Stimulated activated CD8-positive, alpha-beta memory T cell treated with anti-CD3 and anti-CD28 coated beads, Interleukin-2, amount 100 ng/mL, for 1 hour (primary cell): ENCODE measurements at regions not wholly inside any gene's neighbourhood (a gene's known extent, or its start where the extent isn't known, plus 50 kb on each side); places are given as distances from the start of the nearest gene placed in this dataset.

Source experiments
- DNase-seq, 2 donors: peaks; one replicate each; pipeline ENCODE4 v3.0.0-alpha.2; 2020; ENCODE audit warnings: low read depth in 2 of 2

GRCh38 chr14:89015016-89015415 is 190.6 kb downstream of the TTC8 start:
- no peak for DNase-seq

GRCh38 chr14:89017417-89017816 is 193.0 kb downstream of the TTC8 start:
- DNase-seq = no peak

- DNase-seq = no peak
Measured at GRCh38 chr14:89022274-89022673, 197.8 kb downstream of the TTC8 start.

- DNase-seq = no peak
Measured at GRCh38 chr14:89024691-89025090, 200.2 kb downstream of the TTC8 start.

GRCh38 chr14:89025561-89026236 is 201.2 kb downstream of the TTC8 start:
- no peak for DNase-seq

GRCh38 chr14:89027097-89027740 is 202.8 kb downstream of the TTC8 start:
- DNase-seq = peak; percentile 13 to 24

- no peak for DNase-seq
Measured at GRCh38 chr14:89028462-89029134, 204.1 kb downstream of the TTC8 start.

- no peak for DNase-seq
Measured at GRCh38 chr14:89029961-89030694, 205.7 kb downstream of the TTC8 start.

GRCh38 chr14:89030921-89031320 is 206.5 kb downstream of the TTC8 start:
- DNase-seq = no peak

- DNase-seq = no peak
Measured at GRCh38 chr14:89032086-89032649, 207.7 kb downstream of the TTC8 start.

- no peak for DNase-seq
Measured at GRCh38 chr14:89033756-89034155, 209.3 kb downstream of the TTC8 start.

GRCh38 chr14:89036371-89036770 is 211.9 kb downstream of the TTC8 start:
- no peak for DNase-seq

GRCh38 chr14:89037065-89037464 is 212.6 kb downstream of the TTC8 start:
- no peak for DNase-seq

- no peak for DNase-seq
Measured at GRCh38 chr14:89040080-89040459, 215.6 kb downstream of the TTC8 start.

GRCh38 chr14:89040460-89041256 is 216.2 kb downstream of the TTC8 start:
- peak; percentile 60 to 61 for DNase-seq

GRCh38 chr14:89041257-89041582 is 216.8 kb downstream of the TTC8 start:
- no peak for DNase-seq

- DNase-seq = no peak
Measured at GRCh38 chr14:89042021-89042420, 217.6 kb downstream of the TTC8 start.

- no peak for DNase-seq
Measured at GRCh38 chr14:89053303-89053702, 228.9 kb downstream of the TTC8 start.

GRCh38 chr14:89056394-89056793 is 231.9 kb downstream of the TTC8 start:
- no peak for DNase-seq

GRCh38 chr14:89058697-89059096 is 234.2 kb downstream of the TTC8 start:
- no peak for DNase-seq

- no peak for DNase-seq
Measured at GRCh38 chr14:89060191-89060590, 235.7 kb downstream of the TTC8 start.
